Psoas muscle (tissue), 7 donors: ENCODE measurements at regions not wholly inside any gene's neighbourhood (a gene's known extent, or its start where the extent isn't known, plus 50 kb on each side); places are given as distances from the start of the nearest gene placed in this dataset.

ENCODE experiments used
- ATAC-seq, 4 donors: fragments of 200-7000 bp; cut with Tn5 transposase; one replicate each; pipeline ENCODE4 v1.9.1; 2020; ENCODE audit warnings: moderate library complexity in 3 of 4, mild to moderate bottlenecking in 2 of 4
- DNase-seq, 2 donors: peaks; one replicate each; pipeline ENCODE4 v3.0.0-alpha.2; 2020
- H3K27ac ChIP-seq: fragments of 200-600 bp; one replicate; pipeline ENCODE4 v1.8.0; 2022
- H3K27me3 ChIP-seq, 3 donors: fragments of 200-600 bp in 1 of 3; one replicate each; pipeline versions ENCODE4 v1.6.1 to v1.8.0; 2013 to 2022; ENCODE audit warnings: low read length in 2 of 3, mild to moderate bottlenecking in 2 of 3, moderate library complexity in 1 of 3; ENCODE audit not compliant: insufficient read depth in 3 of 3
- H3K36me3 ChIP-seq, 2 donors: fragments of 200-600 bp in 1 of 2; one replicate each; pipeline versions ENCODE4 v1.6.1 to v1.8.0; 2013 to 2022; ENCODE audit warnings: low read depth in 1 of 2, mild to moderate bottlenecking in 1 of 2, moderate library complexity in 1 of 2; ENCODE audit not compliant: insufficient read depth in 1 of 2
- H3K4me1 ChIP-seq: fragments of 200-600 bp; one replicate; pipeline ENCODE4 v1.8.0; 2022
- H3K4me3 ChIP-seq: fragments of 200-600 bp; one replicate; pipeline ENCODE4 v1.8.0; 2022; ENCODE audit warnings: mild to moderate bottlenecking
- H3K9me3 ChIP-seq: fragments of 200-600 bp; one replicate; pipeline ENCODE4 v1.8.0; 2022
- WGBS, 3 donors: extraction: QIAGEN DNeasy Blood & Tissue Kit; methylation state at CpG; one replicate each; pipeline versions ENCODE4 v1.1.6 to v1.1.7; 2013; 5-methylcytosine and 5-hydroxymethylcytosine counted together
- intact Hi-C, 2 donors: fragments of 100-400 bp; cut with DNase I; formaldehyde crosslinking; loops; one replicate each; pipeline versions ENCODE4 v1.11.0 to v1.14.2; 2022
- TF ChIP-seq, protein P1 (sequence below): fragments of 200-600 bp; IDR thresholded peaks from one replicate; pipeline ENCODE4 v1.8.0; 2022; ENCODE audit warnings: antibody characterized with exemption
- donor health status: healthy with polysubstance abuse.
- donor health status: DM: no; HTN: no; CAD: no; lungs with moderate emphysema.
- donor health status: Bipolar disorder and iron deficiency.
- donor health status: healthy.
- donor health status: DM: yes; HTN: yes; CAD: no.
- donor health status: DM: no; HTN: no; CAD: no.
- donor health status: DM: yes; HTN: yes; CAD: no.

DNA sequence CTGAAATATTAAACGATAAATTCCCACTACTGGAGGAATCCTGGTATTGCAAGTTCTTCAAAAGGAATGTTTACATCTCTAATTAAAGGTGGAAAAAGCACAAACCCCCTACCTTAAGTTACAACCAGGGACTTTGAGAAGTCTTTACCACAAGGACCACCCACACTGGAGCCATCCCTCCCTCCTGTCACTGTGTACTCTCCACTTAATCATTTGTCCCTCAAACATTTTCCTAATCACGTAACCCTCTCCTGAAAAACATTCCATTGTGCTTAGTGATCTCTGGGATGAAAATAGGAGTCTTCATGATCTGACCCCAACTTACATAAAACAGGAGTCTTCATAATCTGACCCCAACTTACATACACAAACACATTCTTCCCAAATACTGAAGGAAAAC is 85.7 kb downstream of the SUCLG1 start:
- Histone ChIP-seq H3K36me3 (no peaks in the 10 kb centered on the region), H3K27me3 (no peaks in the 10 kb centered on the region), H3K4me1 (no peaks in the 10 kb centered on the region), H3K4me3 (no peak overlapping the region), H3K27ac (no peak overlapping the region), H3K9me3 (no peaks in the 10 kb centered on the region)
- WGBS, 3 donors, result 68 to 84% (median 82%) methylated on average over 2 of the region's 2 CpGs
- intact Hi-C loops, result no loop called here
- no peak for ATAC-seq
- TF ChIP-seq, protein P1, sequence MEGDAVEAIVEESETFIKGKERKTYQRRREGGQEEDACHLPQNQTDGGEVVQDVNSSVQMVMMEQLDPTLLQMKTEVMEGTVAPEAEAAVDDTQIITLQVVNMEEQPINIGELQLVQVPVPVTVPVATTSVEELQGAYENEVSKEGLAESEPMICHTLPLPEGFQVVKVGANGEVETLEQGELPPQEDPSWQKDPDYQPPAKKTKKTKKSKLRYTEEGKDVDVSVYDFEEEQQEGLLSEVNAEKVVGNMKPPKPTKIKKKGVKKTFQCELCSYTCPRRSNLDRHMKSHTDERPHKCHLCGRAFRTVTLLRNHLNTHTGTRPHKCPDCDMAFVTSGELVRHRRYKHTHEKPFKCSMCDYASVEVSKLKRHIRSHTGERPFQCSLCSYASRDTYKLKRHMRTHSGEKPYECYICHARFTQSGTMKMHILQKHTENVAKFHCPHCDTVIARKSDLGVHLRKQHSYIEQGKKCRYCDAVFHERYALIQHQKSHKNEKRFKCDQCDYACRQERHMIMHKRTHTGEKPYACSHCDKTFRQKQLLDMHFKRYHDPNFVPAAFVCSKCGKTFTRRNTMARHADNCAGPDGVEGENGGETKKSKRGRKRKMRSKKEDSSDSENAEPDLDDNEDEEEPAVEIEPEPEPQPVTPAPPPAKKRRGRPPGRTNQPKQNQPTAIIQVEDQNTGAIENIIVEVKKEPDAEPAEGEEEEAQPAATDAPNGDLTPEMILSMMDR, result no peak
- DNase-seq, result no peak

DNA sequence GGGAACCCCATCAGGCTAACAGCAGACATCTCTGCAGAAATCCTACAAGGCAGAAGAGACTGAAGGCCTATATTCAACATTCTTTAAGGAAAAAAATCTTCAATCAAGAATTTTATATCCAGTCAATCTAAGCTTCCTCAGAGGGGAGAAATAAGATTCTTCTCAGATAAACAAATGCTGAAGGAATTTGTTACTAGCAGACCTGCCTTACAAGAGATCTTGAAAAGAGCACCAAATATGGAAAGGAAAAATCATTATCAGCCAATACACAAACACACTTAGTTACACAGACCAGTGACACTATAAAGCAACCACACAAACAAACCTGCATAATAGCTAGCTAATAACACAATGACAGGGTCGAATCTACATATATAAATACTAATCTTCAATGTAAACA is 96.5 kb downstream of the SUCLG1 start:
- no peak overlapping the region for H3K27ac ChIP-seq
- TF ChIP-seq, protein P1, result no peak
- no peak overlapping the region for H3K4me3 ChIP-seq
- intact Hi-C loops, result no loop called here
- ATAC-seq, result no peak
- DNase-seq, result no peak
- peaks cover 5% of the 10 kb centered on the region for H3K9me3 ChIP-seq
- H3K4me1 ChIP-seq, result no peaks in the 10 kb centered on the region
- 39 to 49% (median 47%) methylated on average over 1 of the region's 1 CpG for WGBS, 3 donors
- no peaks in the 10 kb centered on the region for H3K36me3 ChIP-seq
- H3K27me3 ChIP-seq, result no peaks in the 10 kb centered on the region

DNA sequence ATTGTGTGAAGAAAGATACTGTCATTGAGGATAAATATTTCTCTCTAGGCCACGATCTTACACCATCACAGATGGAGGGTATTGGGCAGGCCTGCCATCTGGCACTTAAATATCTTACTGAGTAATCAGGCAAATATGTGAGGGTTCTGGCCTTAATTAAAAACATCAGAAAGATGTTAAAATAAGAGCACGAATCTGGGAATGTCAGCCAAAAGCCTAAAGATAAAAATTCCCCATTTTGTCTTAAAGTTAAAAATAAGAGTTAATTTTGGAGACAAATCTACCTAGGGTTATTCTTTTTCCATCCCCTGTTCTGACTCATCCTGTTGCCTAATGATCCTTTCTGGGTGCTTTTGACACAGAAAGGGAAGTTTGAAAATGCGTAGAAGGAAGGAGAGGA is 121.0 kb downstream of the SUCLG1 start:
- Histone ChIP-seq H3K36me3 (no peaks in the 10 kb centered on the region), H3K27me3 (no peaks in the 10 kb centered on the region), H3K9me3 (no peaks in the 10 kb centered on the region), H3K4me1 (no peaks in the 10 kb centered on the region), H3K27ac (no peak overlapping the region), H3K4me3 (no peak overlapping the region)
- WGBS, 3 donors, result 42 to 49% (median 45%) methylated on average over 3 of the region's 3 CpGs
- intact Hi-C loops, result no loop called here
- TF ChIP-seq, protein P1, result no peak
- no peak for DNase-seq
- ATAC-seq, result no peak

DNA sequence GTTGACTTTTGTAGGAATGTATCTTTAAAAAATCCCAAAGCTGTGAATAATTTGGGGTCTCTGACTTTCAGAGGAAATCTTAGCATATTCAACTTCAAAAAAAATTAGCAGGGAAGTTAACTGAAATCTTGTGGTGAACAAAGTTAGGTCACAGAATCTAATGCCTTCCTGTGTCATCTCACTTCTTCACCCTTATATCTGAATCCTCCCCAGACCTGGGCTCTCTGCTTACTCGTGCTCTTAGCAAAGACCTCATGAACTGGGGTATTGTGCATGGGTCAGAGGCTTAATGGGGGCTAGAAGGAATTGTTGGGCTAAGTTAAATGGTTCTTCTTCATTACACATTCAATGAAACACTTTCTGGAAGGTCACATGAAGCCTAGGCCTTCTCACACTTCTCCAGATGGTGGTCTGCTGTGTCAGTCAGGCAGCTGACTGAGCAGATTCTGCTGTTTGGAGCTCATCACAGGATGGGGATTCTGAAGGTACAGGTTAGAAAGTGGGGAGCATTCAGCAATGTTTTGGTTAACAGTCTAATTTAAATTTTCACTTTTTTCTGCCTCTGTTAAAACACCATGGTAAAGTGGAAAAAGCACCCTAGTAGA is 131.3 kb downstream of the SUCLG1 start:
- H3K27ac ChIP-seq, result no peak overlapping the region
- WGBS, 3 donors, result 66 to 86% (median 72%) methylated on average over 1 of the region's 1 CpG
- no peaks in the 10 kb centered on the region for H3K9me3 ChIP-seq
- intact Hi-C loops, result no loop called here
- H3K4me1 ChIP-seq, result no peaks in the 10 kb centered on the region
- ATAC-seq (no peak), DNase-seq (no peak)
- TF ChIP-seq, protein P1, result no peak
- H3K27me3 ChIP-seq, result no peaks in the 10 kb centered on the region
- H3K36me3 ChIP-seq, result no peaks in the 10 kb centered on the region
- H3K4me3 ChIP-seq, result no peak overlapping the region

DNA sequence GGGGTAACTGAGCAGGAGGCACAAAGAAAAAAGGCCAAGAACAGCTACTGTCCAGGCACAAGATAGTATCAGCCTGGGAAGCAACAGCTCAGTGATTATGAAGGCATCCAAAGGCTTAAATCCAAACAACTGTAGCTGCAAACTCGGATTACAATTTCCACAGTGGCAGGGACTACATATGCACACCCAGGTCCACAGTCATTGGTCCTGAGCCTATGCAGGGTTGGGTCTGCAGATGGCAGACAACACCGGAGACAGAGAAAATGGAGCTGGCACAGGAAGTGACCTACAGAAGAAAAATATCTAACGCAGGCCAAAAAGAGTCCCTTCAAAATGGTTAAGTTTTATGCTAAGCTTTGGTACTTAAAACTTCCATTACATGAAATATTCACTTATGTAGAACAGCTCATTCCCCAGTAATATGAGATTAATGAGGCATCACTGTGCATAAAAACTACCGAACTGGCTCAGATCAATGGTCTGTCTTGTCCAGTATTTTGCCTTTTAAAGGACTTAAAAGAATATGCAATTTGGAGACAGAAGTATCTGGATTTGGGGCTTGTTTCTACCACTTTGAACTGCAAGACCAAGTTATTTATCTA is 132.1 kb downstream of the SUCLG1 start:
- ATAC-seq (no peak), DNase-seq (no peak)
- no peak overlapping the region for H3K27ac ChIP-seq
- intact Hi-C loops, result no loop called here
- no peaks in the 10 kb centered on the region for H3K4me1 ChIP-seq
- 55 to 69% (median 66%) methylated on average over 4 of the region's 4 CpGs for WGBS, 3 donors
- no peaks in the 10 kb centered on the region for H3K36me3 ChIP-seq
- TF ChIP-seq, protein P1, result no peak
- no peak overlapping the region for H3K4me3 ChIP-seq
- H3K9me3 ChIP-seq, result no peaks in the 10 kb centered on the region
- no peaks in the 10 kb centered on the region for H3K27me3 ChIP-seq
